ENCODE measurements at regions not wholly inside any gene's neighbourhood (a gene's known extent, or its start where the extent isn't known, plus 50 kb on each side); places are given as distances from the start of the nearest gene placed in this dataset.

GRCh38 chr20:53844259-53844658 is 226.1 kb downstream of the BCAS1 start:
- no peak overlapping the region for H3K4me3 Mint-ChIP-seq (ENCODE audit: unreplicated experiment)
- no peak for TF ChIP-seq CTCF (IDR thresholded peaks at IDR 0.05)
- DNase-seq (ENCODE audit: low spot score): no peak
- H3K9me3 Mint-ChIP-seq (ENCODE audit: low read depth): no peaks in the 10 kb centered on the region
- H3K4me1 Mint-ChIP-seq (ENCODE audit: low read depth): peaks cover 11% of the 10 kb centered on the region
- H3K27ac Mint-ChIP-seq (ENCODE audit: unreplicated experiment): no peak overlapping the region
- no peaks in the 10 kb centered on the region for H3K27me3 Mint-ChIP-seq (ENCODE audit: low read depth)
- no peaks in the 10 kb centered on the region for H3K36me3 Mint-ChIP-seq (ENCODE audit: low read depth)

- no peak for TF ChIP-seq CTCF (IDR thresholded peaks at IDR 0.05)
- peaks cover 11% of the 10 kb centered on the region for H3K4me1 Mint-ChIP-seq (ENCODE audit: low read depth)
- no peaks in the 10 kb centered on the region for H3K9me3 Mint-ChIP-seq (ENCODE audit: low read depth)
- H3K36me3 Mint-ChIP-seq (ENCODE audit: low read depth): no peaks in the 10 kb centered on the region
- H3K27me3 Mint-ChIP-seq (ENCODE audit: low read depth): no peaks in the 10 kb centered on the region
- no peak overlapping the region for H3K4me3 Mint-ChIP-seq (ENCODE audit: unreplicated experiment)
- no peak for DNase-seq (ENCODE audit: low spot score)
- no peak overlapping the region for H3K27ac Mint-ChIP-seq (ENCODE audit: unreplicated experiment)
Observed at GRCh38 chr20:53843645-53844044, 226.7 kb downstream of the BCAS1 start.

GRCh38 chr20:53842301-53843099 is 227.9 kb downstream of the BCAS1 start:
- Mint-ChIP-seq H3K4me3 (ENCODE audit: unreplicated experiment) (no peak overlapping the region), H3K27ac (ENCODE audit: unreplicated experiment) (no peak overlapping the region), H3K27me3 (ENCODE audit: low read depth) (no peaks in the 10 kb centered on the region), H3K4me1 (ENCODE audit: low read depth) (peaks cover 11% of the 10 kb centered on the region), H3K36me3 (ENCODE audit: low read depth) (no peaks in the 10 kb centered on the region), H3K9me3 (ENCODE audit: low read depth) (no peaks in the 10 kb centered on the region)
- TF ChIP-seq CTCF (IDR thresholded peaks at IDR 0.05): no peak
- DNase-seq (ENCODE audit: low spot score): no peak

- no peak for DNase-seq (ENCODE audit: low spot score)
- Mint-ChIP-seq H3K36me3 (ENCODE audit: low read depth) (no peaks in the 10 kb centered on the region), H3K9me3 (ENCODE audit: low read depth) (no peaks in the 10 kb centered on the region), H3K4me1 (ENCODE audit: low read depth) (peaks cover 11% of the 10 kb centered on the region), H3K4me3 (ENCODE audit: unreplicated experiment) (no peak overlapping the region), H3K27ac (ENCODE audit: unreplicated experiment) (no peak overlapping the region), H3K27me3 (ENCODE audit: low read depth) (no peaks in the 10 kb centered on the region)
- no peak for TF ChIP-seq CTCF (IDR thresholded peaks at IDR 0.05)
Observed at GRCh38 chr20:53841741-53842140, 228.7 kb downstream of the BCAS1 start.

- DNase-seq (ENCODE audit: low spot score): no peak
- H3K27me3 Mint-ChIP-seq (ENCODE audit: low read depth): no peaks in the 10 kb centered on the region
- peaks cover 12% of the 10 kb centered on the region for H3K4me1 Mint-ChIP-seq (ENCODE audit: low read depth)
- no peak overlapping the region for H3K4me3 Mint-ChIP-seq (ENCODE audit: unreplicated experiment)
- no peaks in the 10 kb centered on the region for H3K9me3 Mint-ChIP-seq (ENCODE audit: low read depth)
- TF ChIP-seq CTCF (IDR thresholded peaks at IDR 0.05): no peak
- no peak overlapping the region for H3K27ac Mint-ChIP-seq (ENCODE audit: unreplicated experiment)
- H3K36me3 Mint-ChIP-seq (ENCODE audit: low read depth): no peaks in the 10 kb centered on the region
Observed at GRCh38 chr20:53840532-53840931, 229.9 kb downstream of the BCAS1 start.
